ENCODE measurements at regions not wholly inside any gene's neighbourhood (a gene's known extent, or its start where the extent isn't known, plus 50 kb on each side); places are given as distances from the start of the nearest gene placed in this dataset.
"Not testable (repeated sequence)": the region's sequence is repeated elsewhere in the genome, so short reads cannot be mapped to it uniquely, and the experiment has no call there.

GRCh38 chr4:107389965-107390364 is 330.1 kb downstream of the PAPSS1 start:
- DNase-seq = no peak

DNA sequence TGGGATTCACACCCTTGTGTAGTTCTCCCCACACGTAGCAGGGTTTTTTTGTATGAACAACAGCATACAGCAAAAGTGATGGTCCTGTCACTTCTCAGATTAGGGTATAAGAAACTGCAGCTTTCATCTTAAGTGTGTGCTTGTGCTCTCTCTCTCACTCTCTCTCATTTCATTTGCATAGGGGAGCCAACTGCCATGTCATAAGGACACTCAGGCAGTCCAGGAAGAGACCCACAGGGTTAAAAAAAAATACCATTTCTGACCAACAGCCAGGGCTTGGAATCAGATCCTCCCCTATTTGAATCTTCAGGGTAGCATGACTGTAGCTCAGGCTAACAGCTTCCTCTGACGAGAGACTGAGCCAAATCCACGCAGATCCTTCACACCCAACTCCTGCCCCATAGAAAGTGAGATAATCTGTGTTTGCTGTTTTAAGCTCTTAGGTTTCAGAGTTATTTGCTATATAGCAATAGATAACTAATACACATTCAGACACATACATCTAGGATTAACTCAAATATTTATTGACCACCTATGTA is 331.2 kb downstream of the PAPSS1 start:
- DNase-seq = no peak

GRCh38 chr4:107380836-107381438 is 339.1 kb downstream of the PAPSS1 start:
- DNase-seq = no peak

- DNase-seq = no peak
These were observed 339.8 kb downstream of the PAPSS1 start for GRCh38 chr4:107380190-107380589.

GRCh38 chr4:107379054-107379869 is 340.8 kb downstream of the PAPSS1 start:
- DNase-seq = peak; percentile 7

DNA sequence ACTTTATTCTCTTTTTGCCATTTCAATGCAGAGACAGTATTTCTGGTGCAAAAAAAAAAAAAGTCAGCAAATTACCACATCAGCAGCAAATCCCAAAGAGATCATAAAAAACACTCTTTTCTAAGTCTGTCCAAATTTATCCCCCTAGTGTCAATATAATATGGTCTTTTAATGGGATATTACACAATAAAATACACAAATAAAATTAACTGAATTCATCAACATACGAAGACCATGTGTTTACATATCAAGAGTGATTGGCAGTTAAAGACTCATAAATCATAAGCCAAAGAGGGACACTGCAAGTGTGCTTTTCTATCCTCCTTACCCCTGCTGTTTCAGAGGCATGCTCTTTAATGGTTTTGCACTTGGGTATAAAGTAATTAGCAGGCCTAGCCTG is 340.2 kb upstream of the DKK2 start:
- DNase-seq = no peak

DNA sequence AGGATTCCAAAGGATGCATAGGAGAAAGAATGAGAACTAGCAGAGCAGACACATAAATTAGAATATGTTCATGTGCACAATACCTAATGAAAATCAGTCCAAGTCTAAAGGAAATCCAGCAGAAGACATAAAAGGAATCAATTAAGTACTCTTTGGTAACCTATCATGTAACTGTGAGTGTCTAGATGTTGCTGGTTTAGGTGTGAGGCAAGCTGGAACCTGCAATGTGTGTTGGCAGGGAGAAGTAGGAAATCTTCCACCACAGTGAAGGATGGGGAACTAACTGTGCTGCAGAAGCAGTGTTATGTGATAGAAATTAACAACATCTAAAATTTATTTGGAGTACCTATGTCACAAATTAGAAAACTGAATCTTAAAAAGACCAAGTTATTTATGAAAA is 330.8 kb upstream of the DKK2 start:
- DNase-seq = no peak

GRCh38 chr4:107366016-107366735 is 330.1 kb upstream of the DKK2 start:
- DNase-seq = no peak

GRCh38 chr4:107363125-107363524 is 327.0 kb upstream of the DKK2 start:
- DNase-seq = no peak

DNA sequence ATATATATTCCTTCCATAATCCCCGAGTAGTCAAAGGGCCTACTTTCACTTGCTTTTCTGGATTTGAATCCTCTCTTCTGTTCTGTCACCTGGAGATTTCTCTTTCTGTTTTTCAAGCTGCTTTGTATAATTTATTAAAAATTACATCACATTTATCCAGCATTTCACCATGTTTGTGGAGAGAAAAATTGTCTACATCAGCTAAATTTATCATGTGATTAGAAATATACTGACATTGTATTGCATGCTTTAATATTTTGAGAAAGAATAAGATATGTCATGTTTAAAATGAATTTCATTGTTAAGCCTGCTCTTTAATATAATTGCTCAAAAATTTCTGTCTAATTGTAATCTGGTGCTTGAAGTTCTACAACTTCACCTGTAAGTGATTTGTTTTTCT is 323.1 kb upstream of the DKK2 start:
- no peak for DNase-seq

GRCh38 chr4:107354304-107354703 is 318.2 kb upstream of the DKK2 start:
- DNase-seq = not testable (repeated sequence)

- DNase-seq = no peak
These were observed 315.1 kb upstream of the DKK2 start for GRCh38 chr4:107351196-107351595.

- DNase-seq = no peak
These were observed 313.6 kb upstream of the DKK2 start for GRCh38 chr4:107349732-107350131.

DNA sequence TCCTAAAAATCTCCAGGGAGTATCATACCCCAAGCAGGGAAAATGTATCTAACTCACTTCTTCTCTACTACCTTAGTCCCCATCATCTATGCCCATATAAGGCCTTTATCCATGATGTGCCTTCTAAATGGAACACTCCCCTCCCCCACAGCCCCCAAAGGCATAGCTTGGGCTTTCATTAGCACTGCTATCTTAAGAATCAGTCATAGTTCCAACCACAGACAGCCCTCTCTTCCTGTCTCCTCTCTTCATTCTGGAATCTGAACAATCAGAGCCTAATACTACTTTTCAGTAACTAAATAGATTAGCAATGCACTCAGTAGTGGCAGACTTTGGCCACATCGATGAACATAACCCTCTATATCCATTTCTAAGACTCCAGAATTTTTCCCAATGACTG is 313.2 kb upstream of the DKK2 start:
- no peak for DNase-seq

DNA sequence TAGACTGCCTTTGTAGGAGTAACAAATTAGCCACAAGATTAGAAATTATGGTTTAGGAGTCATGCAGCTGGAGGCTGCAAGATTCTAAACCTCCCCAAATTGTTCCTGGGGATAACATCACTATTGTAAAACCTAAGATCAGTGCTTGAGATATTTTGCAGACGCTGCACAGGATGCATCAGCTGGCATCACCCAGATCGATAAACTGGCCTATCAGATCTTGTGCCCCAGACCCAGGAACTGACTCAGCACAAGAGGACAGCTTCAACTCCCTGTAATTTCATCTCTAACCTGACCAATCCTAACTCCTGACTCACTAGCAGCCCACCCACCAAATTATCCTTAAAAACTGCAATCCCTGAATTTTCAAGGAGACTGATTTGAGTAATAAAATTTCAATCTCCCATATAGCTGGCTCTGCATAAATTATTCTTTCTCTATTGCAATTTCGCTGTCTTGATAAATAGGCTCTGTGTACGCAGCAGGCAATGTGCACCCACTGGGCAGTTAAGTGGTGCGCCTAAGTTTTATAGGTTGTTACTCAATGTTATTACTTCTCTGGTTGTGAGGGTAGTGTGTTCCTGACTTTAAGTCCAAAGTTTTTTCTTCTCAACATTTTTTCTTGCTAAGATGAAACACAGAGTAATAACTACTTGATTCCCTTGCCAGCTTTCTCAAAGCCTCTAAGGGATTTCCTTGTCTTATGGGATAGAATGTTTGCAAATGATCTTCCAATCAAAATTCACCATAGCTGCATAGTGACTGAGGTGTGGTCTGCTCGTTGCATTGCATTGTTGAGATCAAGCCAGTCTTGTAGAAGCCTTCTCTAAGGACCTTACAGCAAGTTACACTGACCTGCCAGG is 312.3 kb upstream of the DKK2 start:
- no peak for DNase-seq

- DNase-seq = no peak
These were observed 297.4 kb upstream of the DKK2 start for GRCh38 chr4:107333518-107333917.

- DNase-seq = not testable (repeated sequence)
These were observed 296.5 kb upstream of the DKK2 start for GRCh38 chr4:107332656-107333055.

- DNase-seq = no peak
These were observed 294.8 kb upstream of the DKK2 start for GRCh38 chr4:107330916-107331315.

DNA sequence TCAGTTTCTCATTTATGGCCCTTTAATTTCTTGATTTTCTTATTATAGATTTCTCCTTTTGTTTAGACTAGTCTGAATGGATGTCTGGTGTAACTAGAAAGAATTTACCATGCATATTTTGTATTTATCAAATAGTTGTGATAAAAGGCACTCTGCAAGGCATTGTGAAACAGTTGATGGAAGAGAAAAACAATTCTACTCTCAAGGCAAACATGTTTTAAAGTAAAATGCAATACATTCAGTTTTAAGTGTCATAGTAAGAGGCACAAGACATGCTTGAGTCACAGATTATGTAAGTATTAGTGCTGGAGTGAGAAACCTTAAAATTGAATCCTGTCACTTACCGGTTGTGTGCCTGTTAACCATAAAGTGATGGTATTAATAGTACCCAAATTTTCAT is 283.3 kb upstream of the DKK2 start:
- DNase-seq = no peak

GRCh38 chr4:107318078-107318477 is 282.0 kb upstream of the DKK2 start:
- no peak for DNase-seq

DNA sequence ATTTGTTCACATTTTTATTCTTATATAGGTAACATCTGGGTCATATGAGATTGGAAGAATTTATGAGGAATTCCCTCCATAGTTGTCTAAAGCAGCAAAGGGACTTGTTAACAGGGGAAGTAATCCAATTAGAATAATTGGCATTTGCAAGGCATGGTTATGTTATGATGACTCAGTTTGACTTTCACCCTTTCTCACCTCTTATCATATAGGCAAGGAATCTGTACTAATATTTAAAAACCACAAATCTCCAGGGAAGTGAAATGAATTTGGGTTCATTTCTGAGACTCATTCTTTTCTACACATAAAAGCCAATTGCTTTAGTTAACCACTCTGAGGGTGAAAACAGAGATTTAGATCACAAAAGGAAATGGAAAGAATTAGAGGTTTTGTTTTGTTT is 281.5 kb upstream of the DKK2 start:
- DNase-seq = no peak

DNA sequence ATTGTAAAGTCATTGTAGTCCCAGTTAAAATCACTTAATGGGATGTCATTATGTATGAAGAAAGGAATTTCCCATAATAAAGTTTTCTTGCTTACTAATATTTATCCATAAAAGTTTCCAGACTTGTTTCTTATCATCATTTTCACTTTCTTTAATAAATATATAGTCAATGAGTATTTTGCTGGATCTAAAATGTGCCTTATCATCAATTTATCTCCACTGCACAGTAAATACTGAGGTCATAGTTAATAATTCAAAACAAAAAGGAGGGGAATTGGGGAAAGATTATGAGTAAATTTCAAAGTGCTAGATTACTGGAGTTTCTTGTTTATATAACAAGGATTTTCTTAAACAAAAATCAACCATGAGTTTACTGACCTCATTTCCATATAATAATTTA is 279.5 kb upstream of the DKK2 start:
- no peak for DNase-seq

GRCh38 chr4:107314156-107314555 is 278.0 kb upstream of the DKK2 start:
- DNase-seq = no peak

Measured in eye (tissue), 1 donor.